GM18907 (cell line): ENCODE measurements at regions not wholly inside any gene's neighbourhood (a gene's known extent, or its start where the extent isn't known, plus 50 kb on each side); places are given as distances from the start of the nearest gene placed in this dataset.

ENCODE experiments used
- ATAC-seq: cut with Tn5 transposase; IDR thresholded peaks from one replicate; pipeline ENCODE4 v1.9.1; 2021; ENCODE audit warnings: mild to moderate bottlenecking, moderate library complexity; ENCODE audit not compliant: unreplicated experiment

GRCh38 chr5:124839371-124839998 is 93.0 kb upstream of the ZNF608 start:
- ATAC-seq: no peak

- ATAC-seq: no peak
Measured at GRCh38 chr5:124841829-124842712, 95.6 kb upstream of the ZNF608 start.

- no peak for ATAC-seq
Measured at GRCh38 chr5:124842725-124843595, 96.5 kb upstream of the ZNF608 start.

GRCh38 chr5:124843596-124843899 is 97.1 kb upstream of the ZNF608 start:
- ATAC-seq: no peak

GRCh38 chr5:124844371-124844920 is 98.0 kb upstream of the ZNF608 start:
- no peak for ATAC-seq

- no peak for ATAC-seq
Measured at GRCh38 chr5:124847907-124848306, 101.5 kb upstream of the ZNF608 start.

- ATAC-seq: no peak
Measured at GRCh38 chr5:124849774-124850173, 103.3 kb upstream of the ZNF608 start.

GRCh38 chr5:124856726-124857125 is 110.3 kb upstream of the ZNF608 start:
- no peak for ATAC-seq

GRCh38 chr5:124858612-124859011 is 112.2 kb upstream of the ZNF608 start:
- no peak for ATAC-seq

- ATAC-seq: no peak
Measured at GRCh38 chr5:124859027-124859426, 112.6 kb upstream of the ZNF608 start.

- no peak for ATAC-seq
Measured at GRCh38 chr5:124859556-124860290, 113.3 kb upstream of the ZNF608 start.

- no peak for ATAC-seq
Measured at GRCh38 chr5:124860291-124860655, 113.8 kb upstream of the ZNF608 start.

- no peak for ATAC-seq
Measured at GRCh38 chr5:124865066-124865465, 118.6 kb upstream of the ZNF608 start.

- no peak for ATAC-seq
Measured at GRCh38 chr5:124865603-124866354, 119.3 kb upstream of the ZNF608 start.

- no peak for ATAC-seq
Measured at GRCh38 chr5:124866355-124867136, 120.1 kb upstream of the ZNF608 start.

- no peak for ATAC-seq
Measured at GRCh38 chr5:124867137-124867704, 120.8 kb upstream of the ZNF608 start.

GRCh38 chr5:124868676-124869075 is 122.2 kb upstream of the ZNF608 start:
- no peak for ATAC-seq

- ATAC-seq: no peak
Measured at GRCh38 chr5:124869426-124870033, 123.1 kb upstream of the ZNF608 start.
